CD8-positive, alpha-beta memory T cell (primary cell): ENCODE measurements at regions not wholly inside any gene's neighbourhood (a gene's known extent, or its start where the extent isn't known, plus 50 kb on each side); places are given as distances from the start of the nearest gene placed in this dataset.

Source experiments
- CTCF ChIA-PET: fragments of 350-600 bp; sonication (Branson Sonifier 250); formaldehyde crosslinking; loops from one replicate; lab custom pipeline; 2021; ENCODE audit warnings: antibody characterized with exemption; lab: Charles Lee
- POLR2A ChIA-PET: fragments of 350-600 bp; sonication (Branson Sonifier 250); formaldehyde crosslinking; loops from one replicate; lab custom pipeline; 2021; ENCODE audit warnings: antibody characterized with exemption; lab: Charles Lee
- DNase-seq, 5 donors: peaks; one replicate each; pipeline versions ENCODE4 v3.0.0 to v3.0.0-alpha.2; 2020 to 2022; ENCODE audit warnings: mixed read lengths in 1 of 5
- H3K27ac ChIP-seq: one replicate; pipeline ENCODE4 v1.7.0; 2013; ENCODE audit warnings: low read depth, mild to moderate bottlenecking, low read length, moderate library complexity
- H3K27me3 ChIP-seq: 2 replicates; pipeline ENCODE4 v1.7.0; 2013; ENCODE audit warnings: low read length, mild to moderate bottlenecking; ENCODE audit not compliant: insufficient read depth, poor library complexity, severe bottlenecking
- H3K36me3 ChIP-seq: 2 replicates; pipeline ENCODE4 v1.7.0; 2013; ENCODE audit warnings: mild to moderate bottlenecking, low read length, moderate library complexity; ENCODE audit not compliant: insufficient read depth
- H3K4me1 ChIP-seq: 2 replicates; pipeline ENCODE4 v1.7.0; 2013; ENCODE audit warnings: mild to moderate bottlenecking, low read length, moderate library complexity; ENCODE audit not compliant: insufficient read depth
- H3K4me3 ChIP-seq: 2 replicates; pipeline ENCODE4 v1.7.0; 2013; ENCODE audit warnings: mild to moderate bottlenecking, low read length
- H3K9me3 ChIP-seq: 2 replicates; pipeline ENCODE4 v1.7.0; 2013; ENCODE audit warnings: mild to moderate bottlenecking, low read length
- H3K27ac Mint-ChIP-seq, 8 donors: one replicate each; pipeline ENCODE4 v1.8.0; 2020 to 2021; ENCODE audit warnings: mixed read lengths in 8 of 8, mild to moderate bottlenecking in 6 of 8, inconsistent platforms in 3 of 8, moderate library complexity in 3 of 8
- H3K27me3 Mint-ChIP-seq, 2 donors: one replicate each; pipeline ENCODE4 v1.8.0; 2020 to 2021; ENCODE audit warnings: mixed read lengths in 2 of 2, mild to moderate bottlenecking in 1 of 2, moderate library complexity in 1 of 2
- H3K36me3 Mint-ChIP-seq, 3 donors: one replicate each; pipeline ENCODE4 v1.8.0; 2020 to 2021; ENCODE audit warnings: mixed read lengths in 3 of 3, inconsistent platforms in 1 of 3, mild to moderate bottlenecking in 1 of 3
- H3K4me1 Mint-ChIP-seq, 3 donors: one replicate each; pipeline ENCODE4 v1.8.0; 2020 to 2021; ENCODE audit warnings: mixed read lengths in 3 of 3, inconsistent platforms in 1 of 3, mild to moderate bottlenecking in 1 of 3
- H3K4me3 Mint-ChIP-seq, 7 donors: one replicate each; pipeline ENCODE4 v1.8.0; 2020 to 2021; ENCODE audit warnings: mixed read lengths in 7 of 7, mild to moderate bottlenecking in 6 of 7, moderate library complexity in 4 of 7, inconsistent platforms in 2 of 7
- H3K9me3 Mint-ChIP-seq, 5 donors: one replicate each; pipeline ENCODE4 v1.8.0; 2020 to 2022; ENCODE audit warnings: mixed read lengths in 5 of 5, mild to moderate bottlenecking in 3 of 5, moderate library complexity in 2 of 5, inconsistent platforms in 1 of 5

GRCh38 chr9:69986970-69987369 lies 56.7 kb upstream of the MAMDC2 start:
- Mint-ChIP-seq H3K27ac (no peak overlapping the region), H3K36me3 (no peaks in the 10 kb centered on the region), H3K27me3 (peaks cover 3 to 28% of the 10 kb centered on the region in 2 donors), H3K4me3 (no peak overlapping the region), H3K4me1 (no peaks in the 10 kb centered on the region), H3K9me3 (peaks cover 0 to 2% (median 0%) of the 10 kb centered on the region in 5 donors)
- Histone ChIP-seq H3K27ac (no peak overlapping the region), H3K27me3 (no peaks in the 10 kb centered on the region), H3K9me3 (no peaks in the 10 kb centered on the region), H3K4me1 (no peaks in the 10 kb centered on the region), H3K36me3 (no peaks in the 10 kb centered on the region), H3K4me3 (no peak overlapping the region)
- ChIA-PET CTCF (no interaction called here), POLR2A (no interaction called here)
- no peak for DNase-seq

- Histone ChIP-seq H3K9me3 (no peaks in the 10 kb centered on the region), H3K36me3 (no peaks in the 10 kb centered on the region), H3K4me1 (no peaks in the 10 kb centered on the region), H3K4me3 (no peak overlapping the region), H3K27ac (no peak overlapping the region), H3K27me3 (no peaks in the 10 kb centered on the region)
- no peak for DNase-seq
- POLR2A ChIA-PET, result no interaction called here
- H3K27ac Mint-ChIP-seq, result no peak overlapping the region
- peaks cover 3 to 29% of the 10 kb centered on the region in 2 donors for H3K27me3 Mint-ChIP-seq
- no peaks in the 10 kb centered on the region for H3K4me1 Mint-ChIP-seq
- H3K9me3 Mint-ChIP-seq, result peaks cover 0 to 2% (median 0%) of the 10 kb centered on the region in 5 donors
- CTCF ChIA-PET, result no interaction called here
- no peaks in the 10 kb centered on the region for H3K36me3 Mint-ChIP-seq
- H3K4me3 Mint-ChIP-seq, result no peak overlapping the region
These were observed 56.2 kb upstream of the MAMDC2 start for GRCh38 chr9:69987457-69987856.

- H3K36me3 Mint-ChIP-seq, result no peaks in the 10 kb centered on the region
- H3K27me3 Mint-ChIP-seq, result peaks cover 5 to 22% of the 10 kb centered on the region in 2 donors
These were observed 50.5 kb upstream of the MAMDC2 start for GRCh38 chr9:69993110-69993509.

More at GRCh38 chr9:69993110-69993509, 50.5 kb upstream of the MAMDC2 start:
- DNase-seq, result no peak
- Histone ChIP-seq H3K9me3 (no peaks in the 10 kb centered on the region), H3K4me3 (no peak overlapping the region), H3K4me1 (no peaks in the 10 kb centered on the region), H3K27ac (no peak overlapping the region), H3K27me3 (no peaks in the 10 kb centered on the region), H3K36me3 (no peaks in the 10 kb centered on the region)
- H3K9me3 Mint-ChIP-seq, result no peaks in the 10 kb centered on the region
- H3K4me1 Mint-ChIP-seq, result no peaks in the 10 kb centered on the region
- H3K27ac Mint-ChIP-seq, result no peak overlapping the region
- ChIA-PET POLR2A (no interaction called here), CTCF (no interaction called here)
- no peak overlapping the region for H3K4me3 Mint-ChIP-seq
